Naive thymus-derived CD8-positive, alpha-beta T cell (primary cell): ENCODE measurements at regions not wholly inside any gene's neighbourhood (a gene's known extent, or its start where the extent isn't known, plus 50 kb on each side); places are given as distances from the start of the nearest gene placed in this dataset.

ENCODE experiments used
- ATAC-seq, 2 donors: fragments of 150-1000 bp; cut with Tn5 transposase in 1 of 2; sonication (Bioruptor Pico), chemical (Tn5 transposase) in 1 of 2; 1 replicate in 1 of 2; 2 replicates in 1 of 2; pipeline ENCODE4 v1.10.0; 2021; ENCODE audit warnings: mild to moderate bottlenecking in 2 of 2, moderate library complexity in 2 of 2
- POLR2A ChIA-PET: fragments of 350-600 bp; sonication (Branson Sonifier 250); formaldehyde crosslinking; loops from one replicate; lab custom pipeline; 2021; ENCODE audit warnings: antibody characterized with exemption; lab: Charles Lee
- DNase-seq, 10 donors: peaks; one replicate each; pipeline versions ENCODE4 v3.0.0 to v3.0.0-alpha.2; 2020 to 2022
- H3K27ac Mint-ChIP-seq, 10 donors: one replicate each; pipeline ENCODE4 v1.8.0; 2020 to 2022; ENCODE audit warnings: mild to moderate bottlenecking in 10 of 10, mixed read lengths in 10 of 10, moderate library complexity in 4 of 10, inconsistent platforms in 1 of 10
- H3K27me3 Mint-ChIP-seq, 5 donors: one replicate each; pipeline ENCODE4 v1.8.0; 2021 to 2022; ENCODE audit warnings: mixed read lengths in 5 of 5
- H3K36me3 Mint-ChIP-seq, 3 donors: one replicate each; pipeline ENCODE4 v1.8.0; 2020 to 2022; ENCODE audit warnings: mixed read lengths in 3 of 3, mild to moderate bottlenecking in 2 of 3, inconsistent platforms in 1 of 3
- H3K4me1 Mint-ChIP-seq, 4 donors: one replicate each; pipeline ENCODE4 v1.8.0; 2021 to 2022; ENCODE audit warnings: mixed read lengths in 4 of 4
- H3K4me3 Mint-ChIP-seq, 10 donors: one replicate each; pipeline ENCODE4 v1.8.0; 2020 to 2022; ENCODE audit warnings: mild to moderate bottlenecking in 10 of 10, mixed read lengths in 10 of 10, moderate library complexity in 6 of 10, inconsistent platforms in 1 of 10
- H3K9me3 Mint-ChIP-seq, 9 donors: one replicate each; pipeline ENCODE4 v1.8.0; 2020 to 2022; ENCODE audit warnings: mixed read lengths in 9 of 9, mild to moderate bottlenecking in 3 of 9, inconsistent platforms in 1 of 9, moderate library complexity in 1 of 9

DNA sequence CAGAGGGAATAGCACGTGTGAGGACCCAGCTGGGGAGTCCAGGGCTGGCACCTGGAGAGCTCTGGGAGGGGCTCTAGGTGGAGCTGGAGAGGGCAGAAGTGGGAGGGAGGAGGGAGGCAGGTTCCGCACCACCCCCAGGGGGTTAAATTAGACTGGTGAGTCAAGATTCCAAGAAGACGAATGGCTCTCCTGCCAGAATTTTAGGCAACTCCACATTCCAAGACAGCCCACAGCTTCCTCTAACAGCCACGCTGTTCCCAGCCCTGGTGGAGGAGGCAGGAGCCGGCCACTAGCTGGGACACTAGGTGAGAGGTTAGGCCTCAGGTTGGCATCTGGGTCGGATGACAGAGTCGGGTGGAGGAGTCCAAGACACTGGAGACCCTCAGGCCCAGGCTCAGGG, 60.2 kb downstream of the TFAP2C start:
- no peak for DNase-seq
- Mint-ChIP-seq H3K27me3 (peaks cover 1 to 10% (median 4%) of the 10 kb centered on the region in 5 donors), H3K4me1 (peaks cover 0 to 4% (median 1%) of the 10 kb centered on the region in 4 donors), H3K36me3 (no peaks in the 10 kb centered on the region), H3K27ac (no peak overlapping the region), H3K9me3 (peaks cover 0 to 10% (median 1%) of the 10 kb centered on the region in 9 donors), H3K4me3 (no peak overlapping the region)
- ATAC-seq, result no peak
- POLR2A ChIA-PET, result no interaction called here

GRCh38 chr20:56689852-56690485, 60.9 kb downstream of the TFAP2C start:
- ATAC-seq (no peak), DNase-seq (no peak)
- POLR2A ChIA-PET, result no interaction called here
- Mint-ChIP-seq H3K9me3 (peaks cover 0 to 10% (median 1%) of the 10 kb centered on the region in 9 donors), H3K4me3 (no peak overlapping the region), H3K27me3 (peaks cover 1 to 10% (median 4%) of the 10 kb centered on the region in 5 donors), H3K4me1 (peaks cover 0 to 4% (median 1%) of the 10 kb centered on the region in 4 donors), H3K27ac (no peak overlapping the region), H3K36me3 (no peaks in the 10 kb centered on the region)

- peaks cover 0 to 4% (median 1%) of the 10 kb centered on the region in 4 donors for H3K4me1 Mint-ChIP-seq
- ATAC-seq, result no peak
Measured at GRCh38 chr20:56690531-56691175, 61.5 kb downstream of the TFAP2C start.

DNA sequence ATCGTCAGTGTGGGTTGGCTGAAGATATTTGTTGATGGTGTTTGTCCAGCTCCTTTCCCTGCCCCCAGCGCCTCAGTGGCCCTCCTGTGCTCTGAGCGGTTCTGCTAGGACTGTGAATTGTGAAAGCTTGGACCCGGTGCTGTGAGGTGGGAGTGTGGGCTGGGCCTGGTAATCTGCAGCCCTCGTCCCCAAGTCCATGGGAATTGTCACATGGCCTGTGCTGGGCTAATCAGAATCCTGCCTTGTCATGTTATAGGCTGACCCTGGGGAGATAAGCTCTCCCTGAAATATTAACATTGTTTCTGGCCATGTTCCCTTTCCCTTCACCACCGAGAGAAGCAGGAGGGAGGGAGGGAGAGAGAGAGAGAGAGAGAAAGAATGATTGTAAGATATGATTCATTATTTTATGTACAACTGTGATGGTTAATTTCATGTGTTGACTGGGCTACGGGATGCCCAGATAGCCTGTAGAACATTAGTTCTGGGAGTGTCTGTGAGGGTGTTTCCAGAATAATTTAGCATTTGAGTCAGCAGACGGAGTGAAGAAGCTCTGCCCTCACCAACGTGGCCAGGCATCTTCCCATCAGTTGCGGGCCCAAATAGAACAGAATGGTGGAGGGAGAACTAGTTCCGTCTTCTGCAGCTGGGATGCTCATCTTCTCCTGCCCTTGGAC, 62.4 kb downstream of the TFAP2C start:
- no peak for ATAC-seq
- POLR2A ChIA-PET, result no interaction called here
- Mint-ChIP-seq H3K27ac (no peak overlapping the region), H3K4me1 (peaks cover 0 to 4% (median 1%) of the 10 kb centered on the region in 4 donors), H3K36me3 (no peaks in the 10 kb centered on the region), H3K9me3 (peaks cover 0 to 10% (median 1%) of the 10 kb centered on the region in 9 donors), H3K4me3 (no peak overlapping the region), H3K27me3 (peaks cover 1 to 10% (median 4%) of the 10 kb centered on the region in 5 donors)
- no peak for DNase-seq

More at GRCh38 chr20:56690531-56691175, 61.5 kb downstream of the TFAP2C start:
- Mint-ChIP-seq H3K9me3 (peaks cover 0 to 10% (median 1%) of the 10 kb centered on the region in 9 donors), H3K36me3 (no peaks in the 10 kb centered on the region), H3K27ac (no peak overlapping the region), H3K4me3 (no peak overlapping the region), H3K27me3 (peaks cover 1 to 10% (median 4%) of the 10 kb centered on the region in 5 donors)
- DNase-seq, result no peak
- POLR2A ChIA-PET, result no interaction called here

- H3K9me3 Mint-ChIP-seq, result peaks cover 0 to 10% (median 1%) of the 10 kb centered on the region in 9 donors
- ATAC-seq, result no peak
- POLR2A ChIA-PET, result no interaction called here
Measured at GRCh38 chr20:56693217-56693616, 64.1 kb downstream of the TFAP2C start.

DNA sequence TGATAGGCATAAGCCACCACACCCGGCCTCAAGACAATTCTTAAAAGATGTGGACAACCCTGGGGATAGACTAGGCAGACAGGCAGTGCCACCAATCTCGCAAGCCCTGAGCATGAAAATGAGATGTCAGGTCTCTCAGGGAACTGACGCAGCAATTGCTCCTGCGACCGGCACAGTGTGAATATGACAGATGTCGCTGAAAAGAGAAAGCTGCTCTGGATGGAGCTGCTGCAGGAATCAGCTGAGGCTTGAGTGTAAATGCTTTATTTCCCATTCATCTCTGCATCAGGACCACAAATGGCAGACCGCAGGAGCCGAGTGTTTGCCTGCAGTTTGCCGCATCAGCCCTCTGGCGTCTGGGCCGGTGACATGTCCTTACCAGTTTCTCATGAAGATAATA, 68.4 kb downstream of the TFAP2C start:
- ATAC-seq (no peak), DNase-seq (no peak)
- Mint-ChIP-seq H3K27ac (no peak overlapping the region), H3K36me3 (no peaks in the 10 kb centered on the region), H3K4me3 (no peak overlapping the region), H3K27me3 (peaks cover 0 to 4% (median 2%) of the 10 kb centered on the region in 5 donors), H3K9me3 (peaks cover 0 to 10% (median 0%) of the 10 kb centered on the region in 9 donors), H3K4me1 (no peaks in the 10 kb centered on the region)
- POLR2A ChIA-PET, result no interaction called here

More at GRCh38 chr20:56693217-56693616, 64.1 kb downstream of the TFAP2C start:
- Mint-ChIP-seq H3K4me3 (no peak overlapping the region), H3K36me3 (no peaks in the 10 kb centered on the region), H3K27me3 (peaks cover 1 to 10% (median 4%) of the 10 kb centered on the region in 5 donors), H3K27ac (no peak overlapping the region), H3K4me1 (peaks cover 0 to 4% (median 1%) of the 10 kb centered on the region in 4 donors)
- no peak for DNase-seq

DNA sequence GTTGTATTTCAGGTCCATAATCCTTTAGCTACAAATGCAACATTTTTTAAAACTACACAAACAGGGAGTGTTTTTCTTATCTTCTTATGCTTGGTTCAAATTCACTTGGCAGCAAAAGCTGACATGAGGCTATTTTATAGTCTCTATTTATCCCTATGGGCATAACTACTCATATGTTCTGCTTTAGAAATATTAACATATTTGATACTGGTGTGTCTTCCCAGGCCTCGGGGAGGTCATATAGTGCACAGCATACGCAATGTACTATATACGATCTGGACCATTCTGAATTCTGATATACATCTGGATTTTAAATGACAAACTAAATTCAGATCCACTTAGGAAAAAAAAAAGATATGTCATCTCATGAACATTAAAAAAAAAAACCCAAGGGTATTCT, 69.2 kb downstream of the TFAP2C start:
- Mint-ChIP-seq H3K9me3 (peaks cover 0 to 3% (median 0%) of the 10 kb centered on the region in 9 donors), H3K4me1 (no peaks in the 10 kb centered on the region), H3K36me3 (no peaks in the 10 kb centered on the region), H3K27me3 (peaks cover 0 to 4% (median 2%) of the 10 kb centered on the region in 5 donors), H3K27ac (no peak overlapping the region), H3K4me3 (no peak overlapping the region)
- ATAC-seq (no peak), DNase-seq (no peak)
- POLR2A ChIA-PET, result no interaction called here

DNA sequence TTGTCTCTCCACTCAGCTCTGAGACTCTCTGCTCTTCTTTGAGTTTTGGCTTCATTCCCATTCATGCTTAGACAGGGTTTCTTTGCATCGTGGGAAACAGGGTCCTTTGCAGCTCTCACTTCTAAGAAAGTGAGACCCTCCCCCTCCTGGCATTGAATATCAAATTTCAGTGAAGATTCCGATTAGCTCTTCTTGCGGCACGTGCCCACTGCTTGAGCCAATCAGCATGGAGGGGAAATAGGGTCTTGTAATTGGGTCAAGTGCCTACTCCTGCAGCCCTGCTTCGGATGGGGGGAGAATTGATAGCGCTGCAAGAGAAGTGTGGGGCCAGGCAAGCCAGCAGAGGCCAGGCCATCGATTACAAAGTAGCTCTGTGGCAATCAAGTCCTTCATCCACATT, 69.6 kb downstream of the TFAP2C start:
- H3K27me3 Mint-ChIP-seq, result peaks cover 0 to 6% (median 2%) of the 10 kb centered on the region in 5 donors
- DNase-seq, result no peak
- peaks cover 0 to 1% (median 0%) of the 10 kb centered on the region in 9 donors for H3K9me3 Mint-ChIP-seq
- ATAC-seq, result no peak
- POLR2A ChIA-PET, result no interaction called here
- H3K4me3 Mint-ChIP-seq, result no peak overlapping the region
- no peak overlapping the region for H3K27ac Mint-ChIP-seq
- H3K36me3 Mint-ChIP-seq, result no peaks in the 10 kb centered on the region
- H3K4me1 Mint-ChIP-seq, result no peaks in the 10 kb centered on the region

- no peaks in the 10 kb centered on the region for H3K36me3 Mint-ChIP-seq
- H3K27me3 Mint-ChIP-seq, result peaks cover 0 to 18% (median 8%) of the 10 kb centered on the region in 5 donors
- H3K9me3 Mint-ChIP-seq, result peaks cover 0 to 6% (median 0%) of the 10 kb centered on the region in 9 donors
- no peak overlapping the region for H3K27ac Mint-ChIP-seq
- no peaks in the 10 kb centered on the region for H3K4me1 Mint-ChIP-seq
- POLR2A ChIA-PET, result no interaction called here
- ATAC-seq, result no peak
- no peak overlapping the region for H3K4me3 Mint-ChIP-seq
- DNase-seq, result no peak
Measured at GRCh38 chr20:56702931-56703840, 74.1 kb downstream of the TFAP2C start.

GRCh38 chr20:56706867-56707360, 77.8 kb downstream of the TFAP2C start:
- no peaks in the 10 kb centered on the region for H3K4me1 Mint-ChIP-seq
- POLR2A ChIA-PET, result no interaction called here
- no peak for DNase-seq
- H3K27me3 Mint-ChIP-seq, result peaks cover 7 to 28% (median 17%) of the 10 kb centered on the region in 5 donors
- H3K4me3 Mint-ChIP-seq, result no peak overlapping the region
- peaks cover 0 to 6% (median 0%) of the 10 kb centered on the region in 9 donors for H3K9me3 Mint-ChIP-seq
- no peaks in the 10 kb centered on the region for H3K36me3 Mint-ChIP-seq
- ATAC-seq, result no peak
- H3K27ac Mint-ChIP-seq, result no peak overlapping the region

DNA sequence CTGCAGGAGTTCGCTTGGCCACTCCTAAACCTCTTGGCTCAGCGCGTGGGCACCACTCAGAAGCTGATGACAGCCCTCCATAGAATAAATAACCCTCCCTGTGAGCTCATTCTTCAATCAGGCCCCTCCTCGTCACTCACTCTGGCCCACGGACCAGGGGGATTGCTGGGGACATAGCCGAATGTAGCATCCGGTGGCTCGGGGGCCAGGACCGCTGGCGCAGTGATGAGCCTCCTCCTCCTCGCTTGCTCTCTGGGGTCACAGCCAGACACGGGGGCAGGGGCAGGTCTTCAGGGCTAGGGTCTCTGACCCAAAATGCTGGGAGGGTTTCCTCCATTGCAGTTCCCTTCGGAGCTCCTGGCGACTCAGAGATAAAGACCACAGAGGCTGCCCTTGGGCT, 79.9 kb downstream of the TFAP2C start:
- ATAC-seq, result no peak
- Mint-ChIP-seq H3K36me3 (no peaks in the 10 kb centered on the region), H3K4me3 (no peak overlapping the region), H3K27me3 (peaks cover 7 to 30% (median 19%) of the 10 kb centered on the region in 5 donors), H3K9me3 (peaks cover 0 to 7% (median 0%) of the 10 kb centered on the region in 9 donors), H3K27ac (no peak overlapping the region), H3K4me1 (no peaks in the 10 kb centered on the region)
- POLR2A ChIA-PET, result no interaction called here
- DNase-seq, result no peak

- H3K4me3 Mint-ChIP-seq, result no peak overlapping the region
- H3K27me3 Mint-ChIP-seq, result peaks cover 4 to 31% (median 19%) of the 10 kb centered on the region in 5 donors
- H3K4me1 Mint-ChIP-seq, result no peaks in the 10 kb centered on the region
- DNase-seq (no peak), ATAC-seq (no peak)
- POLR2A ChIA-PET, result no interaction called here
- no peaks in the 10 kb centered on the region for H3K36me3 Mint-ChIP-seq
- H3K9me3 Mint-ChIP-seq, result peaks cover 0 to 7% (median 0%) of the 10 kb centered on the region in 9 donors
- H3K27ac Mint-ChIP-seq, result no peak overlapping the region
Measured at GRCh38 chr20:56710125-56710524, 81.0 kb downstream of the TFAP2C start.
